COLO829 (cell line): ENCODE measurements at regions not wholly inside any gene's neighbourhood (a gene's known extent, or its start where the extent isn't known, plus 50 kb on each side); places are given as distances from the start of the nearest gene placed in this dataset.
"Not testable (repeated sequence)": the region's sequence is repeated elsewhere in the genome, so short reads cannot be mapped to it uniquely, and the experiment has no call there.

Experiments used
- DNase-seq: peaks from one replicate; pipeline ENCODE4 v3.0.0; 2012; ENCODE audit warnings: low spot score

DNA sequence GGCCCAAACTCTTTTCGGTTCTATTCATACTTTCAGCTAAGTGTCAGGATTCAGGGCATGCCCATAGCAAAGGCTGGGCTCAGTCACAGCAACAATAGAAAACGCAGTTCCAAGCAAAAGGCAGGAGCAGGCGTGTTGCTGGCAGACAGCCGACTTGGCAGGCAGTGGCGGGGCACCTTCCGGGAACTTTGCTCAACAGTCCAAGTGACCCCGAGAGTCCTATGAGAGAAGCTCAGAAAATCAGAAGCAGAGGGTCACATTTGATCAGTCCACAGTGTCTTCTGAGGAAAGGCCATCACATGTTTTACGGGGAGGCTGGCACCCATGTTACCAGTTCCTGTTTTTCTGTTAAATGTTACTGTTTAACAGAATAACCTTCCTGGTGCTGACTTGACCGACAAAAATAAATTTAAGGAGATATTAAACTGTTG, 115.0 kb downstream of the DACT1 start:
- DNase-seq, result no peak

DNA sequence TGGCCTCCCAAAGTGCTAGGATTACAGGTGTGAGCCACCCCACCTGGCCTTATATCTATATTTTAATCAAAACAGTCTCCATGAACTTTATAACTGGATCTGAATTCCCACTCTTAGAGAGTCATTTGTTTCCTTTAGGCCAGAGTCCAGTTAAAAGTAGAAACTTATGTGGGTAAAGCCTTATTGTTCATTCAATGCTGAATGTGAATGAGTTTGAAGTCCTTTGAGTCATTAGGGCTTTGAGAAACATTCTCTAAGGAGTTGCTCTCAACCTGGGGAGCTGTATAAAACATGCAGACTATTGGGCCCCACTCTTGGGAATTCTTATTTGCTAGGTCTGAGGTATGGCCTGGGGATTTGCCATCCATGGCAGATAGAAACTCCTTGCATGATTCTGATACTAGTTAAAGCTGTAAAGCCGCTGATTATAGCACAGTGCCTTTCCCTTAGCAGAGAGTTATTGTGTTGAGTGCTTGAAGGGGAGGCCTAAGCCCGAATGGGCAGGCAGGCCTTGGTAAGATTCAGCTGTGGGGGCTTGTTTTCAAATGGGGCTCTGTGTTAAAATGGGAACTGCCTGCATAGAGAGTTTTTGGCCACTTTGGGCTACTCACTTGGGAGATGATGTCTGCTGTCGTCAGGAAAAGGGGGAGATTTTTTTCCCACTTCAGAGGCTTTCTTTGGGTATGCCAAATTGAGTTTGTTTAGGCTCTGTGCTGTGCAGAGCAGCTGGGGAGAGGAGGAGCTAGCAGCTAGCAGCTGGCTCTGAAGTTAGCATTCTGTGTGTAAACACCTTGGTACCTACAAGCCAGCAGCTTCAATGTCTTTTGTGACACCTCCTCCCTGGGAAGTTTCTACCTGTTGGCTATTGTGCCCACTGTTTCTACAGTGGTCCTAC, 117.5 kb downstream of the DACT1 start:
- DNase-seq, result no peak

DNA sequence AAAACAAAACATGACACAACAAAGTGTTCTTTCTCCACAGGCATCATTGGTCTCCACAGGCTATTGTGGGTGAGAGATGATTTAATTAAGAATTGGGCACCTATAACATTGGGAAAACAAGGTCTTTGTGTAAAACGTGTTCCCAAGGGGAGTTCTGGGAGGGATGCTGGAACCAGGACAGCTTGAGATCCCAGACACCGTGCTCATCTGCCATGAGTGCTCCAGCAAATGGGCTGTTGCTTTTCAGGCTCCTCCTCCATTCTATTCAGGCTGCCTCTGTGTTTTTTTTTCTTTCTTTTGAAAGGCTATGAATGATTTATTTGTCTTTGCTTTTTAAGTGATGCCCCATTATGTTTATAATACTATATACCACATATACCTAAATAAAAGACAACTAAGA, 122.4 kb downstream of the DACT1 start:
- no peak for DNase-seq

DNA sequence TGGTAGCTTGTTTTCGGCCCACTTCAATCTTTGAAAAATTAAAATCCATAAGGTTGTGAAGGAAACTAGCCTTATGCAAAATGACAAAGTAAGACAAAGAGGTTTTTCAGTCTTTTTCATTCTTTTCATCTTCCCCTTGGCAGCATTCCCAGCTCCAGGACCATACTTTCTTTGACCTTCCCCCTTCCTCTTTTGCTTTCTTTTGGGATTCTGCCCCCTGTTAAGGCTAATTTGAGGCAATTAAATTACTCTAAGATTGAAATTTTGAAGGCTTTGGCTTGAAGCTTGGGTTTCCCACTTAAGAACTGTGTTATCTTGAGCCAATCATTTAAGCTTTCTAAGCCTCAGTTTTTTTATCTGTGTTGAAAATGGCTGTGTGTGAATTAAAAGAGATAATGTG, 124.9 kb downstream of the DACT1 start:
- DNase-seq, result peak; percentile 23

DNA sequence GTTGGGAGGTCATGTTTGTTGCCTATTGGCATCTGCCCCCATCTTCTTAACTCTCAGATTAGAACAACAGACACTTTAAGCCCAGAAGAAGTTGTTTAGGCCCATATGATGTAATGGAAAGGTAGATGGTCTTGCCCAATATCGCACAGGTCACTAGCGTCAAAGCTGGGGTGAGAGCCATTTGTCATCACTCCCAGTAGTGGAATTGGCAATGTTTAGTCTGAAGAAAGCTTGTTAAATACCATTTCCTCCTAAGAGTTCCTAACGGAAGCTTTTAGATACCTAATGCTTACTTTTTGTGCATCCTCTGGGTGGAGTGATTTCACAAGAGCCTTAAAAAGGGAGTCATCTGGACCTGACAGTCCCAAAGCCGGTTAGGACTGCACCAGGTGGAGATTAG, 125.4 kb downstream of the DACT1 start:
- no peak for DNase-seq

DNA sequence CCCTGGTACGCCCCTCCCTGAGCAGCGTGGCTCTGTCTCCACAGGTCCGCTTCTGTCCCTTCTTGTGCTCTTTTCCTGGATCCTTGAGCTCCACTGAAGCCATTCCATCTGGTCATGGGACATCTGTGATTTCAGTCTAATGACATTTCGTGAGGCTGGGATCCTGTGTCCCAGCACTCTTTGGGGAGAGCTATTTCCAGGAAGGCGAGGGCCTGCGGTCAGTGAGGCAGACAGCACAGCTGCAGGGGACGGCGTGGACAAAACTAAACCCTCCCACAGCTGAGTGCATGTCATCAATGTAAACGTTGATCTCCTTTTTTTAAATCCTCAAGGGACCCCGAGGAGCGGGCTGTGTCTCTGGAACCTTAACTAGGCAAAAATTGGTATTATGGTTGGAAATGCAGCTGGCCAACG, 127.7 kb downstream of the DACT1 start:
- DNase-seq, result no peak

DNA sequence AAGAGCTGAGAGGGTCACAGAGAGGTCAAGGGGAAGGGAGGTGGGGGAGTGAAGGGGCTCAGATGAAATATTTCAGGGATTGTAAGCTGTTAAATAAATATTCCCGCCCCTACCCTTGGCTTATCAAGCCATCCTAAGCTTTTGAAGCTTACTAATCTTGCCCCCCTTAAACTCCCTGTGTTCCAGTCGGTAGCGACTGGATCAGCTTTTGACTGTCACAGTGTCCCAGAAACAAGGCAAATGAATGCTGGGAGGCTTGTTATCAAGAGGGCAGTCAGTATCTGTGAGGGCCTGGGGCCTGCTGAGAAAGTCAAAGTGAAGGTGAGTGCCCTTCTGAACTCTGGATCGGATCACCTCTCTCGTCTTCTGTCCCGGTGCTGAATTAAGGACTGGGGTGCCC, 128.1 kb downstream of the DACT1 start:
- no peak for DNase-seq

DNA sequence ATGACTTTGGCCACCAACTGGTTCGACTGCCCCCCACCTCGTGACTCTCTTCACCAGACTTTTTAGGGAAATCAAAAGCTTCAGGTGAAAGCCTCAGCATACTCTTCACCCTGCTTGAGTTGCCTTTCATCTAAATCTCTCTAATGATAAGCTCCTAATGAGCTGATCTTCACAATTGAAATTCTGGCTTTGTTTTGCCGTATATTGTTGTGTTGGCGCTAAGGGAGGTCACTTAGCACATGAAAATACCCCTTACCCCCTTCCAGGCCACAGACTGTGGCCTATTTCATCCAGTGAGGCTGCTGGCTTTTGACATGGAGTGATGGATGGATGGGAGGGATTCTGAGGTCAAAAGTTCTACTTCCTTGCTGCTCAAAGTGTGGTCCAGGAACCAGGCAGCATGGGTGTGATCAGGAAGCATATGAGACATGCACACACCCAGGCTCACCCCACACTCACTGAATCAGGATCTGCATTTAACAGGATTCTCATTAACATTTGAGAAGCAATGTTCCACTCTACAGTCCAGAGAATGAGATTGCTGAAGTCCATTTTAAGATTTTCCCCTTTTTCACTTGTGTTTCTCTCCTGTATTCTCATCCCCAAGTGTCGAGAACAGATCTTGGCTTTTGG, 131.4 kb downstream of the DACT1 start:
- no peak for DNase-seq

DNA sequence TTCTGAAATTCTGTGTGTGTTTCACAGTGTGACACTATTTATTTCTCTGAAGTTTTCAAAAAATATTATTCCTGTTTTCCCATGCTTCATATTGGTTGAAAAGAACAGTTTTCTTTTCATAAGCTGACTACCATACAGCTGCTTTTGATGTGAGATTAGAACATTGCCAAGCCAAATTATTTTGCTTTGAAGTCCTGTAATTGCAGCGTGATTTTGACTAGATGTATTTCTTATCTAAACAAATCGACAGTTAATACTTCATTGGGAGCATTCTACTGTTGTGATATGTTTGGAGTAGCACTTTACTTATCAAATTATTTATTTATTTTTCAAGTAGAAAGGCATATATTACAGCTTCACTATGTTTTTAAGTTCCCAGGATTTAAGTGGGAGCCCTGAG, 132.0 kb downstream of the DACT1 start:
- no peak for DNase-seq

DNA sequence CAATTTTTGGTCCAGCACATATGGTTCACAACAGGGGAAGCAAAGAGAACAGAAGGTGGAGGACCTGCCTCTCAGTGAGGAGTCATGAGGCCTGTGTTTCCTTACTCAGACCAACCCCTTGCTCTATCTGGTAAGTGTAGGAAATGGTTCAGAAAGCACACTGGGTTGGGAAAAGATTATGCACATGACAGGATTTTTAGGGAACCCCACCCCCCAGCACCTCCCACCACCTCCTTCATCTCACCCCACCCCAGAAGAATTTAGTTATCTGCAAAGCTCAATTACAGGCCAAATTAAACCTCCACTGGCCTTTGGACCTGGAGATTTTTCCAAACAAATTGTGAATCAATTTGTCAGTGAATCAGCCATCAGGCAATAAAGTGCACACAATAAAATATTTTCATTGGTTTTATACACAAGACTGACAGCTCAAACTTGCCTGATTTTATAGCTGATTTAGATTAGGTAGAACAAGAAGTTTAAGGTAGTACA, 132.8 kb downstream of the DACT1 start:
- DNase-seq, result no peak

DNA sequence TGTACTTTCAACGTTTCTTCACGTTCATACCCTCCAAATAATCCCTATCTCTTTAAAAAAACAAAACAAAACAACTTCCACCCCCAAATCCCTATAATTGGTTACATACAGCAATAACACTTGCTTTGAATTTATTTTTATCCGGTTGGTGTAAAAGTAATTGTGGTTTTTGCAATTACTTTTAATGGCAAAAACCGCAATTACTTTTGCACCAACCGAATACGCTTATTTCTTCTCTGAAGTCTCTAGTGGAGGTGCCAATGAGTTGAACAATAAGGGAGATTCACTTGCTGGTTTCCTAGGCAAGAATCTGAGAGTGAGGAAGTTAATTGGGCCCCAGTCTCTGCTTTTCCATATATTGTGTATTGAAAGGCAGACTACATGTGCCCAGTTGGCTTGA, 133.3 kb downstream of the DACT1 start:
- DNase-seq, result no peak

DNA sequence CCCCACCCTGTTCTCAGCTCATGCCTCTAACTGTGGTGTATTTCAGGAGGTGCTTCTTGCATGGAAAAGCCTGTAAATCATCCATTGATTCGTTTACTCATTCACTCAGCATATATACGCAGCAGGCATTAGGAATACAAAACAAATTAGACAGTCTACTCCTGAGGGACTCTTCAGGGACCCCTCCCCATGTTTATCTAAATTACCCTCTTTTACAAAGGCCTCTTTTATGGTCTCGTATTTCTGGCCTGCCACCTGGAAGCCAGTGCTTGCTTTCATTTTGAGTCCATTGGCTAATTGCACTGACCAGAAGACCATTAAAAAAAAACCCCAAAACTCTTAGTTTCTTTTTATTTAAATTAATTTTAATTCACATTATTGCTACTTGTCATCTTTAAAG, 134.4 kb downstream of the DACT1 start:
- DNase-seq, result no peak

DNA sequence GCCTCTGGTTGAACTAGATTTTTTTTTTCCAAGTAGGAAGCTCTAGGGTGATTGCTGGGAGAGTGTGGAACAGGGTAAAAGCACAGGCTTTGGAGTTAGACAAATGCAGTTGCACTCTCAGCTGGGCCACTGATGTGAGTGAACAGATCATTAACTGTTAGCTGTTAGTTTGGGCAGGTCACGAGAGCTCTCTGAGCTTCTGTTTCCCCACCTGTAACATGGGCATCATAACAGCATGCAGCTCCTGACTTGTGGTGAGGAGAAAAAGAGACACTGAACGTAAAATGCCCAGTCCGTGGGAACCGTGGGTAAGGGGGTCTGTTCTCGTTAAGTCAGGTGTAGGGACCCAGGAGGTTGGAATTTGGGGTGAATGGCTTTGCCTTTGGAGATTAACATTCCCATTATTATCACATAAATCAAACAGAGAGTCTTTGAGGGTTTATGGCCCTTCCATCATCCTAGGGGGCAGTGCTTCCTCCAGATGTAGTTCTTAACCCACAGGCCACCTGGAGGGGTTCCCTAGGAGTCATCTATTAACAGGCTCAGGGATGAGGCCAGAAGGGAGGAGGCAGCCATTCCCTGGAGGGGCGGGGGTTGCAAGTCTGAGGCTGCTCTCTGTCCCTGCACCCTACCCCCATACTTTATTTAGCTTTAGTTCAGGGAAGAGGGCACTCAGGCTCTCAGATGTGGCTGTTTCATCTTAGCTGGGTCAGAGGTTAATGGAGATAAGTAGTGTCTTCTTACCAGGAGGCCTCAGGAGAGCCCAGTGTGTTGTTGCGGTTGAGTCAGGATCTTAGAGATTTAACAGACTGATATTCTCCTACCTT, 135.2 kb downstream of the DACT1 start:
- no peak for DNase-seq

DNA sequence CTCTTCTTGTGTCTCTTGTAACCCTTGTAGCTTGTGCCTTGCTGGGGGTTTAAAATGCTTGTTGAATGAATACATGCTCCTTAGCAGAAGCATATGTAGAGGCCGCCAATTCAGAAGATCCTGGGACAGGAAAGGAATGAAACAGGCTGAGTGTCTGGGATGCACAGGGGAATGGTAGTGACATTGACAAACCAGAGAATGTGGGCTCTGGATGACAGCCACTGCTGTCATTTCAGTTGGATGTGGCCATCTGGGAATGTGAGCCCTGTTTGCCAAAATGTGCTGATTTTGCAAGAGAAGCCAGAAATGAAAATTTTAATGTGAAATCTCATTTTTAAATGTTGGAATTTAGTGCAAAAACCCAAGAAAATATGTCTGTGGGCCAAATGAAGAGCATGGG, 136.8 kb downstream of the DACT1 start:
- no peak for DNase-seq

DNA sequence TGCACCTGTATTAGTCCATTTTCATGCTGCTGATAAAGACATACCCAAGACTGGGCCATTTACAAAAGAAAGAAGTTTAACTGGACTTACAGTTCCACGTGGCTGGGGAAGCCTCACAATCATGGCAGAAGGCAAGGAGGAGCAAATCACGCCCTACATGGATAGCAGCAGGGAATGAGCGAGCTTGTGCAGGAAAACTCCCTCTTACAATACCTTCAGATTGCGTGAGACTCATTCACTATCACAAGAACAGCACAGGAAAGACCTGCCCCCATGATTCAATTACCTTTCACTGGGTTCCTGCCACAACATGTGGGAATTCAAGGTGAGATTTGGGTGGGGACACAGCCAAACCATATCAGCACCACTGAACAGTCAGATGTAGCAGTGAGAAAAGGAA, 137.4 kb downstream of the DACT1 start:
- DNase-seq, result not testable (repeated sequence)

DNA sequence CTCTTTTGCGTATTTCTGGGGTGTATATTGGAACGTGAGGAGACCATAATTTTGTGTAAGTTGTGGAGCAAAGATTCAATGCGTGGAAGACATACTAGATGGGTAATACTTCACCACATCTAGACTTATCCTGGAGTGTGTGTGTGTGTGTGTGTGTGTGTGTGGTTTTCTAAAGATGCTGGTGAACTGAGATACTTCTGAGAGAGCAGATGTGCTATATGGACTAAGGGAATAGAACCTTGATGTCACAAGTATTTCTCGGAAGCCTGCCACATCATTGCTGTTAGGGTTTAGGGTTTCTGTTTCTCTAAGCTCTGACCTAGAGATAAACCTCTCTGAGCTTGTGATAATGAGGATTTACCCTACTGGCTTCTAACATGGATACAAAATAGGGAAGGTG, 138.8 kb downstream of the DACT1 start:
- no peak for DNase-seq

DNA sequence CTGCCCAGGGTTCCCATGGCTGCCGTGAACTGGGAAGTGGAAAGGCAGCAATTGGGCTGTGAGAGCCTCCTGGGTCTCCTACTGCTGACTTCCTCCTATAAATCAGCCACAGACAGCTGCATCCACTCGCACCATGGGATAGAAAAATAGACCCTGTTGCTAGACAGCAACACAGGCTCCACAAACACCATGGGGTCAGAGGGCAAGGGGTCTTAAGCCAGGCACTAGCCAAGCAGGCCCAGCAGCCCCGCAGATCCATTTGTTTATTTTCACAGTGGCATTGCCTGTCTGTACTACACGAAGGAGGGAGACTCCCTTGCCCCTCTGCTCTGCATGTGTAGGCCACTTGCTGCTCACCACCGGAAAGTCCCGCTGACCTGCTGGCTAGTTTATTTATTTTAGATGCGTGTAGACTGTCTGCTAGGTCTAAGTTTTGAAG, 139.8 kb downstream of the DACT1 start:
- no peak for DNase-seq

DNA sequence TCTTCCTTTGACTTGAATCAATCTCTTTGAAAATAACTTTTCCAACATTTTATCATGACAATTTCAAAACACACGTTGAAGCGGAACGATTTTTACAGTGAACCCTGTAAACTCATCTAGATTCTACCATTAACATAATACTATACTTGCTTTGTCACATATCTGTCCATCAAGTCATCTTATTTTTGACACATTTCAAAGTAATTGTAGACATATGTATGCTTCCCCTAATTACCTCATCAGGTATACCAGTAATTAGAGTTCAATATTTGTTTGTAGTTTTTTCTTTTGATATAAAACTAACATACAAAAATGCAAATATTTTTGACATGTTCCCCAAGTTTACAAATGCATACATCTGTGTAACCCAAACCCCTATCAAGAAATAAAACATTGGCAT, 140.4 kb downstream of the DACT1 start:
- DNase-seq, result no peak

DNA sequence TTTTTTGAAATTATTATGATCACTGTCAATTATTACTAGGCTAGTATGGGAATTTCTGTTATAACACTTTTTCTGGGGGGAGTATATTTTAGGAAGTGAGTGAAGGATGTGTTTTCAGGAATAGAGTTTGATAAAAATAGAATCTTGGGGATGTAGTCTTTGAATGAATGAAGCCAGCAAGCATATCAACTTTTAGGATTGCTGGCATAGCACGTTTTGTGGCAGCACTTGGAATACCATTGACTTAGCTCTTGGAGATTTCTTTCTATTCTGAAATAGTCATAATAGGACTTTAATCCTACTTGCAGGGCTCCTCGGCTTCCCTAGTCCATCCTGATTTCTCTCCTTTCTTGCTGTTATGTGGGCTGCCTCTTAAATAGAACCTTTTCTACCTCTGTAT, 141.6 kb downstream of the DACT1 start:
- no peak for DNase-seq

DNA sequence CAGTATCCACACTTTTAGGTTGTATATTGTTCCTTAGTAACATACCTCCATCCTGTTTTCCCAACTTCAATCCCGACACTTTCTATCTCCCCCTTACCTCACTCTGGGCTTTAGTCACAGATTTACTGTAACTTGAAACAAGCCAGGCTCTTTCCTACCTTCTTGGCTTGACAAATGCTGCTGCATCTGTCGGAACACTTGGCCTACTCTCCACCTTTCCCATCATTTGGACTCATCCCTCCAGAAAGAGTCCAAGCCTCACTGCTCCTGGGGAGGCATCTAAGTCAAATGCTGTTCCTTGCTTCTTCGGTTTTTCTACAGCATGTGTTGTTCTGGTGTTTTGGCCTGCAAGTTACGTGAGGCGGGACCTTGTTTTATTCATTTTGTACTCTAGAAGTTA, 142.4 kb downstream of the DACT1 start:
- no peak for DNase-seq

DNA sequence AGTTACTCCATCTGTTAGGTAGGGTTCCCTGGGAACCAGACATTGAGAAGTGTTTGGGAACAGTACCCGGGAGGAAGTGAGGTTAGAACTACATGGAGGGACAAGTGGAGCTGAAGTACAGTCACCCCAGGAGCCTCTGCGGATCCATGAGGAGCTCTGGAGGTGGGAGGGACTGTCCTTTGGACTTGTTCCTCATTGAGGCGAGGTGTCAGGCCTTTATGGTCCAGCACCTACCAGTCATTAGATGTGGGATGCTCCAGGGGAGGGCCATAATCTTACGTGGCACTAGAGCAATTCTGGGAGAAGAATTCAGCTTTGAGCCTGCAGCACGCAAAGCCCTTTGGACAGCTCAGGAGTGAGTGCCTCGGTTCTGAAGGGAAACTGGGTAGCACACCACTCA, 142.8 kb downstream of the DACT1 start:
- DNase-seq, result no peak

DNA sequence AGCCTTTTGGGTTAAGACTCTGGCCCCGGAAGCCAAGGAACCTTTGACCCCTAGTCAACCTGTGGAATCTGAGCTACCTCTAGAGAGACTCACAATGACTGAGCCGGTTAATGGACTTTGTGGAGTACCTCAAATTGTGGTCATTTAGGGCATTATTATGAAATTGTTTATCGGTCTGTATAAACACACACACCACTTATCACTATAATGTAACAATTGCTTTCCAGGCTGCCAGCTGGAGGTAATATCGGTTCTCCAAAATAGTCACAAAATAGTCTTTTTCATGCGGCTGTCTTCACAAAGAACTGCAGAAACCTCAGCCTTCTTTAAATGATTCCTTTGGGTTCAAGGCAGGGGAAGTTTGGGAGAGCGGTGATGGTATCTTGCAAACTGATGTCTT, 144.2 kb downstream of the DACT1 start:
- DNase-seq, result no peak
